HG03469 (cell line): ENCODE measurements at regions not wholly inside any gene's neighbourhood (a gene's known extent, or its start where the extent isn't known, plus 50 kb on each side); places are given as distances from the start of the nearest gene placed in this dataset.

Source experiments
- ATAC-seq: cut with Tn5 transposase; IDR thresholded peaks from one replicate; pipeline ENCODE4 v1.9.1; 2021; ENCODE audit warnings: mild to moderate bottlenecking, moderate library complexity, moderate number of reproducible peaks; ENCODE audit not compliant: unreplicated experiment

DNA sequence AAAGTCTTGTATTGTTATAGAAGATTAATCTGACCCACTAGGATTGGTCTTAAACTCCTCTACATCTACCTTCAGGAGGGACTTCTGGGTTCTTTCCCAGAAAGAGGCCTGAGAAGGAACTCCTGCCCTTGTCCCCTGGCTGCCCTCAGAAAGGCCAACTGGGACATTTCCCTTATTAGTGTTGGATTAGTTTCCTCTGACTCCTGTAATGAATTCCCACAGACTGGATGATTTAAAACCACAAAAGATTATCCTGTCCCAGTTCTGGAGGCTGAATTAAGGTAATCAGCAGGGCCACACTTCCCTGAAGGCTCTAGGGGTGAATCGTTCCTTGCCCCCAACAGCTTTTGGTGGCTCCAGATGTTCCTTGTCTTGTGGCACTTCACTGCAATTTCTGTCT is 102.8 kb upstream of the NMNAT3 start:
- ATAC-seq = no peak

DNA sequence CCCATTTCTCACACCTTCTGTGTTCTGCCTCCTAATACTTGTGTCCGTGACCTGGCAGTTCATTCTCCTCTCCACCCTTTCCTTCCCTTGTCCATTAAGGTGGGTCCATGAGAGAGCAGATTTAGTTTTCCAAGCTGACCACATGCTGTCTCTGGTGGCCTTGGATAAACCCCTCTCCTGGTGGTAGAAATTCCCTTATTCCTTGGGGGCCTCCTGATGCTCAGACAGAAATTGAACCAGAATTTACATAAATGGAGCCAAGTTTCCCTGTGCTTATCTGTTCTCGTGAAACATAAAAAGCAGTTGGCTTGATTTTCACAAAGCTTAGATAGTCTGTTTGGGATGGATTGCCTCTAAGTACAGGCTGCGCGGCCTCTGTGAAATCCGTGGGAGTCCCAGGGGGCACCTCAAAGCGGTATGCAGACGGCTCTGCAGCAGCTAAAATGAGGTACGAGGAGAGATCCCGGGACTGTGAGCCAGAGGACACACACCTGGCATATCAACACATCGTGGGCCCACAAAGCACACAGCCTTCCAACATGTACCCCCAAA is 101.0 kb upstream of the NMNAT3 start:
- ATAC-seq = no peak

DNA sequence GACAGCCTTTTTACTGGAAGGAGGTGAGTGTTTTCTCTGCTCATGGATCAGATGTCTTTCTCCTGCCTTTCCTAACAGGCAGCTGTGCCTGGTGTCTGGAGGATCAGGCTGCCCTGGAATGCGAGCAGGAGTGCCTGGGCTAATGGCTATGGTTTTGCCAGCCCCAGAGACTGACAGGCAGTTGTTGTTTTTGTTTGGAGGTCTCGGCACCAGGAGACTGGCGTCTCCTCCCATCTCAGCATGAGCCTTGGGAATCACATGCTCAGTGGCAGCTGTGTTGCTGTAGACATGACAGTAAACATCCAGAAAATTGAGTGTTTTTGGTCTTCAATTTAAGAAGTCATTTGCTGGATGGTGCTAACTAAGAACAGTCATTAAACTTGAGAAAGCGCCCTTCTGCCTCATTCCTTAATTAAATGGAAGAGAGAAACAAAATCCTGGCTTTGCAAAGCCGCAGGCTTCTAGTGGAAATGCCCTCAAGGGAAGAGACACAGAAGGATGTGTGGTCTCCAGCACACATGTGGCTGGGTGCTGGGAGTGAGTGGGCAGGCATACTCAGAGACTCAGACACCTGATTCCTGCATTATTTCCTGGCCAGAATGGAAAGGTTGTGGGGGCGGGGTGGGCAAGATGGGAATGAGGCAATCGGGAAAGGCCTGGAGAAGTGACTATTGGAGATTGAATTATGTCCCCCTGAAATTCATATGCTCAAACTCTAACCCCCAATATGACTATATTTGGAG is 97.0 kb upstream of the NMNAT3 start:
- no peak for ATAC-seq

DNA sequence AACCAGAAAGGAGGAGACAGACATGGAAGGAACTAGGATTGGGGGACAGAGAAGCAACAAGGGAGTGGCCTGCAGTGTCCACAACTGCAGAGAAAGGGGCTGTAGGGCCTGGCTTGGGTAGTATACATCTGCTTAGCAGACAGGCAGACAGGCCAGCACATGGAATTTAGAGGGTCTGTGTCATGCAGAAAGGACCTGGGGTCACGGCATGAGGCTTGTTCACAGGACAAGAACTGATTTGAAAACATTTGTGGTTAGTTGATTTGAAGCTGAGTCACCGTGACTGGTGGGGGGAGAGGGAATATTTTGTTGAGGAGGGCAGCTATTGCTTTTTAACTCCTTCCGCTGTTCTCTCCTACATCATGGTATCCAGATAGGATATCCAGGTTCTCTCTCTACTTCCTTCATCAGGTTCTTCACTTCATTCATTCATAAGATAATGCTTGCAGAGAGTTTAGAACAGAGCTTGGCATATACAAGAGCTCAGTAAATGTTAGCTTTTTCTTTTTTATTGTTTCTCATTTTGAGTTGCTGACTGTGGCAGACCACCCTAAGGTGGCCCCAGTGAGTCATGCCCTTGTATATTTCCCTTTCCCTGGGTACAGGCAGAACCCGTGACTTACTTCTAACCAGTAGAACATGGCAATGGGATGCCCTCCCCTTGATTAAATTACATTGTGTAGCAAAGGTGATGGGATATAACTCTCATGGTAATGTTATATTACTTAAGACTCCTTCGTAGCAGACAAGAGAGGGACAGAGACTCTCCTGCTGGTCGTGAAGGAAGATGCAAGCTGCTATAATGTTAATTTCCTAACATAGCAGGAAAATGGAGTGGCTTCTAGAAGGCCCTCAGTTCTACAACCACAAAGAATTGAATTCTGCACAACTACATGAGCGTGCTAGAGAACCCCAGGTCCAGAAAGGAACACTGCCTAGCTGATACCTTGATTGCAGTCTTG is 95.0 kb upstream of the NMNAT3 start:
- no peak for ATAC-seq

DNA sequence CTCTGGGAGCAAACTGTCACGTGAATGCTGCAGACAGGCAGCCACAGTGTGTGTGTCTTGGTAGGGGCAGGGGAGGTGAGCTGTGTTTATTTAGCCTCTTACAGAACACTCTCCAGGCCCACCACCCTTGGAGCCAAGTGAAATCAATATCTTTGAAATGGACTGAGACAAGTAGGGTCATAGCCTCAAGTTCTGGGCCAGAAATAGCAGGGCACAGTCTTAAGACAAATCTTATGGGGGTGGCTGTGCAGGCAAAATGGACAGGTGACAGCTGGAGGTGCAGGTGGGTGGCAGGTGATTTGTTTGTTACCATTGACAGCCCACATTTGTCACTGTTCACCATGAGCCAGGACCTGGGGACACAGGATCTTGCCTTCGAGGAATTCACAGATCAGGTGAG is 93.6 kb upstream of the NMNAT3 start:
- ATAC-seq = no peak

DNA sequence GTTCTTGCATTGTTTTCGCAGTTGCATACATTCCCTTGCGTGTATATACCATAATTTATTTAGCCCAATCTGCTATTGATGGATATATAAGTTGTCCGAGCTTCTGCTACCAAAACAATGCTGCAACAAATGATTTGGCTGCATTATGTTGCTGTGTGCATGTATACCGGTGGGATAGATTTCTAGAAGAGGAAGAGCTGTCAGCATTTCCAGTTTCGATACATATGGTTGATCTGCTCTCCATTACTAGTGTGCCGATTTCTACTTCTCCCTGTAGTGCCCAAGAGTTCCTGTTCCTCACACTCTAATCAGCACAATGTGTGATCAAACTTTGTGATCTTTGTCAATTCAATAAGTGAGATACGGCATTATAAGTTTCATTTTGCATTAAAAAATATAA is 92.8 kb upstream of the NMNAT3 start:
- ATAC-seq = no peak

DNA sequence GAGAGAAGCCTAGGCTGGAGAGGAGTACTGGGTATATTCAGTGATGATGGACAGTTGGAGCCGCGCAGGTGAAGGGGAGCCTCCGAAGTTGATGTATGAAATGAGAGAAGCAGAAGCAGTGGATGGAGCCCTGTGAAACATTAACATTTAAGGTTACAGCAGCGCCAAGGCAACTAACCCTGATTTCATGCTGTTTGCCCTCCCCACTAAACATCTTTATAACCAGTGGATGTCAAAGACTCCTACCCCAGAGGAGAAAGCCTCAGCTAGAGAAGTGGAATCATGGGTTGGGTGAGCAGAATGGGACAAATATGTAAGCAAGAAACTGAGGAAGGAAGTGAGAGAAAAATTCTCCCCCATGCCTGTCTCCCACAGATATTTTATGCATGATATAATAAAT is 92.0 kb upstream of the NMNAT3 start:
- no peak for ATAC-seq

DNA sequence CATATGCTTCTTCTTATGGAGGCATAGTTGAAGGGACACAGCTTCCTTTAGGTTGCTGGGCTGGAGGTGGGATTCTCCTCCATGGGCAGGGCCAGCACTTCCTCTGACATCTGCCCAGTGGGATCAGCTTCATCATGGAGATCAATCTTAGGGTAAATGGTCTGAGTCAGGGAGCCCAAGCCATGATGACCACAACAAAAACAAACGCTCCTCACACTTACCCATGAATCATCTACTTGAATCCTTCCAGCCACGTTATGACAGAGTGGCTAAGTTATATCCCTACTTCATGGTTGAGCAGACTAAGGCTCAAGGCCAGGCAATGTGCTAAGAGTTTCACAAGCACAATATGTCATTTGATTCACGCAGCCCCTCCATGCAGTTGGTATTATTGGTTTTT is 87.2 kb upstream of the NMNAT3 start:
- ATAC-seq = no peak

DNA sequence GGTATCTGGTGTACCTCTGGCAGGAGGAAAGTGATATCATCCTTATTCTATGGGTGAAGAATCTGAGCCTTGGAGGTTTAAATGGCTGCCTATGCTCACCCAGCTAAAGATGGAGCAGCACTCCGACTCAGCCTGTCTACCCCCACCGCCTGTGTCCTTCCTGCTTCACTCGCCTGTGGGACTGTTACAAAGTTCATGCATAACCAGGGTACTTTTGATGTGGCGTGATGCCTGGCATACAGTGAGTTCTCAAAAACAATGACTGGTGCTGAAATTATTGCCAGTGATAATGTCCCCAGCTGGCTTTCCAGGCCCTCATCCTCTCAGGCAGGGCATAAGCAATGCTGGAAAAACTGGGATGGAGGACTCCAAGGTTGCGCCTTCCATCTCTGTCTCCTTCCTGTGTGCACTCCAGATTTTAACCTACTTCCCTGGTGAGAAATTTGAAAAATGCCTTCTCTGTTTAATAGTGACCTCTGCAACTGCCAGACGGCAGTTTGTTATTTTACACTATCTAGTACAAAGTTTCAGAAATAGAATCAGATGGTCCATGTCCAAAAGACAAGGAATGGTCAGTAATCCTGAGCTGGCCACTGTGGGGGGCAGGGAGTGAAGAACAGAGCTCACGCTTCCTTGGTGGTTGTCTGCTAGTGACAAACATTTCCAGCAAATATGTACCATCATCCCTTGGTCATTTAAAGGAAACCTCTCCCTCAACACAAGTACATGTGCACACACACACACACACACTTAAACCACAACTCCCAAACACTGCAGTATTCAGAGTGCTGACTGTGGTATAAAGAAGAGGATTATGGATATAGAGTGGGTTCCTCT is 86.5 kb upstream of the NMNAT3 start:
- no peak for ATAC-seq

DNA sequence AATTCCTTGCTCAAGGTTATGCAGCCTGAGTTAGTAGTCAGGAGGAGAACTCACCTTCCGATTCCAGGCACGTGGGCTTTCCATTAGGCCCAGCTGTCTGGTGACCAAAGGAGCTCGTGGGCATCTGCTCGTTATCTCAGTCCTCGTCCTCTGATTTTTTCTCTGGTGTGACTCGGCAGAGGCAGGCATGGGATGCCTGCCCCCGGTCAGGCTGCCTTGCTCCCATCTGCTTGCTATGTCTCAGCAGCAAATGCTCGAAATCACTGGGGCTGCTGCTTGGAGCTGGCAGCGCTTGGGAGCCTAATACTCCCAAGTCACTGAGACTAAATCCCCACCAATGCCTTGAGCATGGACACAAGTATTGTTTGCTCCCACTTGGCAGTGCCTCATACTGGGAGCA is 84.5 kb upstream of the NMNAT3 start:
- ATAC-seq = no peak

DNA sequence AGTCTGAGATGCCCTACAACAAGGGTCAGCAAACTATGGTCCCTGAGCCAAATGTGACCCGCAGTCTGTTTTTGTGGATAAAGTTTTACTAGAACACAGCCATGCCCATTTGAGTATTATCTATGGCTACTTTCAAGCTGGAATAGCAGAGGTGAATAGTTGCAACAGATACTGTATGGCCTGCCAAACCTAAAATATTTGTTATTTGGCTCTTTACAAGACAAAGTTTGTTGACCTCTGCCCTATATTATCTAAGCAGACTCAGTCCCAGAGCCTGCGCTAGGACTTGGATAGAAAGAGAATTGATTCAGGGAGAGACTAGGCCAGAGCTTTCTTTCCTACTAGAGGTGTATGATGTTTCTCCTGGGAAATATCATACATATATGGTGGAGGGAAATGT is 81.7 kb upstream of the NMNAT3 start:
- no peak for ATAC-seq

DNA sequence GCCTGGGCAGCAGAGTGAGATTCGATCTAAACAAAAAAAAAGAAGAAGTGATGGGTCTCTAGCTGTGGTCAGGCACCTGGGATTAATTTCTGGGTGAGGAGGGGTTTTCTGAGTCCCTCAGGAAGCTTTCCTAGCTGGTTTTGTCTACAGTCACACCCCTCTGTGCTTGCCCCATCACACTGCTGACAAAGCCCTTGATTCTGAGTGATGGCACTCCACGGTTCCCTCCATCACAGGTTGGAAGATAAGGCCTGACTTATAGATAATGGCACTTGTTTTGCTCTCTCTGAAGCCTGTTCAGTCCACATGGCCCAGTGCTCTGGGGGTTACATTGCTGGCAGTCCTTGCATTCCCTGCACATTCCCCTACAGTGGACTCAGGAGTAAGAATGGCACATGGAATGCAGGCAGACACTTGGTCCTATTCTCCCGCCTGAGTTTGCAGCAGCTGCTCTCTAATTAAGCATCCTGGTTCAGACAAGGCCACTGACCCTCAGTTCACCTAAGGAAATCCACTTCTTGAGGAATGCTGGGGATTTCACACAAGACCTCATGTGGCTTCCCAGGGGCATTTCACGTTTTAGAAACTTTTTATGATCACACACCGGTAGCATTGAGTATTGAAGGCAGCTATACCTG is 81.0 kb upstream of the NMNAT3 start:
- ATAC-seq = no peak

DNA sequence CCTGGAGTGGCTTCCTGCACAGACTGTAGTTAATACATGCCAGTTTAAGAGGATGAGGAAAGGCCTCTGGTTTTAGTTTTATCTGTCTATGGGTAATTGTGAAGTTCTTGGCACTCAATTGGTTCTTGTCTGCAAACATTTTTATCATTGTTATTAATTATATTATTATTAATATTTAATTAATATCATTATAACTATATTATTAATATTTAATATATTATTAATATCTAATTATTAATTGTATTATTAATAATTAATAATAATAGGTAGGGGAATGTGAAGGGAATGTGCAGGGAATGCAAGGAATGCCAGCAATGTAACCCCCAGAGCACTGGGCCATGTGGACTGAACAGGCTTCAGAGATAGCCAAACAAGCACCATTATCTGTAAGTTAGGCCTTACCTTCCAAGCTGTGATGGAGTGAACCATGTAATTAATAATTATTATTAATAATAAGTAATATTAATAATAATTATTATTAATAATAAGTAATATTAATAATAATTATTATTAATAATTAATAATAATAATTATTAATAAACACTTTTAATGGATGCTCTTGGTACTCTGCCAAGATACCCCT is 79.8 kb upstream of the NMNAT3 start:
- no peak for ATAC-seq

DNA sequence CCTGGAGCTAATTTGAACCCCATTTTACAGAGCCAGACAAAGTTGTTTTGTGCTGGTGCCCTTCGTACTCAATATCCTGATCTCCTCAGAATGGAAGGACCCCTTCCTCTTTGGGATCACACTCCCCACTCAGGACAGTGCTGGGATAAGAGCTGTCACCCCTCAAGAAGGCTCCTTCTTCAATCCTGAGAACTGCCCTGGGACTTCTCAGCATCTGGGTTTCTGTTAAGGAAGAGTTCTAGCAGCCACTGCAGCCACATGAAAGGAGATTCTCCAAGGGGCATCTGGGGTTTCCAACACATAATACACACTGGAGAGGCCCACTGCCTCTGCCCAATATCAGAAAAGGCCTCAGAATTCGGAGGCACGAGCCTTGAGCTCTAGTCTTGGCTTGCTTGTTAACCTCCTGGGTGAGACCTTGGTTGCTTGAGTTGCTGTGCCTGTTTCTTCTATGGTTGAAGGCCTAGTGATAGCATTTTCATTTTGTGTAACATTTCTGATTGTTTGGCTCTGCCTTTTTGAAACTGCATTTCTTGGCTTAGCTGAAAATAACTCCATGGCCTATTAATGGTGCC is 78.8 kb upstream of the NMNAT3 start:
- ATAC-seq = no peak

DNA sequence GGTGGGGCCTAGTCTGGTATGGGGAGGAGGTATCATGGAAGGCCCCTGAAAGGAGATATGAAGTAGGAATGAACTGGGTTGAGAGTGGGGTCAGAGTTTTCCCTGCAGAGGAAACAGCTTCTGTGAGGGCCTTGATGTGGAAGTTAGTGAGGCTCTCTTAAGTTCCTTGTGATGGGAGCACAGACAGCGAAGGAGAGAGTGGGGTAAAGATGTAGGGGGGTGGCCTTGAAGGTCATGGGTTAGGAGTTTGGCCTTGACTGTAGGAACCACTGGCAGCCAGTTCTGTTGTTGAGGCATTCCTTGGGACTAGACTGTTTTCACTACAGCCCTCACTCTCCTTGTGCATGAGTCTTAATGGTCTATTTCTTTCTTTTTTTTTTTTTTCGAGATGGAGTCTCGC is 77.8 kb upstream of the NMNAT3 start:
- ATAC-seq = no peak

DNA sequence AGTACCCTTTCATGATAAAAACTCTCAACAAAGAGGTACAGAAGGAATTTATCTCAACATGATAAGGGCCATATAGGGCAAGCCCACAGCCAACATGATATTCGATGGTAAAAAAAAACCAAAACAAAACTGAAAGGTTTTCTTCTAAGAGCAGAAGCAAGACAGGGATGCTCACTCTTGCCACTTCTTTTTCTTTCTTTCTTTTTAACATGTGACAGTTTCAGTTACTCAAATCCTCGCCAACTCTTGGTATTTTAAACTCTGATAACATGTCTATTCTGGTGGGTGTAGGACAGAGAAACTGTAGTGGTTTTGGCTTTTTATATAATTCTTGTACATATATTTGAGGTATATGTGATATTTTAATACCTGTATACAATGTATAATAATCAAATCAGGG is 74.0 kb upstream of the NMNAT3 start:
- peak; percentile 52 for ATAC-seq

DNA sequence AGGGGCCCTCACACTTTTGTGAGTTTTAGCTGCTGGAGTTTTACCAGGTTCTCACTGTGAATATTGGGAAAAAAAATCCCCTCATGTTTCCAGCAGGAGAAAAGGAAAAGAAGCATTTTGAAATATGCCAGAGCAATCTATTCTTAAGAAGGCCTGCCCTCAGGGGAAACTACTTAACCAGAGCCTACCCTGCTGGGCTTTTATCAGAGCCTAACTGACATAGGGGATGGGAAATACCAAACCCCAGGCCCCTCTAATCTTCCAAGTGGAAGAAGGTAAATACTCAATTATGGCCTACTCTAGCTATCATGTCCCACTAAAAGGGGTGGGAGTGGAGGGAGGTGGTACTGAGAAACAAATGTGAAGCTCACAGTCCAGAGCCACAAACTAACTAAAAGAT is 68.7 kb upstream of the NMNAT3 start:
- no peak for ATAC-seq

DNA sequence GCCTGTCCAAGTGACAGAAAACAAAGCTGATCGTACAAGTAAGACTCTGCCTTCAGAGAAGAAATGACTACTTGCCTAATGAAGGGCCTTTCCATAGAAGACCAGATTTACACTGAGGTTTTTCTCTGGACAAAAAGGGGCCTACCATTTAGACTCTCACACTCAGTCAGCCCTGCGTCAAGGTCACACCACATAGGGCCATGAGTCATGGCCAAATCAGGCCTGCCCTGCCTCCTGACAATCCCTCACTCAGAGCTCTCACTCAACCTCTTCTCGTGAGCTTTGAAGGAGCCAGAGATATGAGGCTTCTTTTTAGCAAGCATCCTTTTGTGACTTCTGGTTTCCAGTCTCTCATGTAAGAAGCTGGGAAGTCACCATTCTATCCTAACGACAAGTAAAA is 68.1 kb upstream of the NMNAT3 start:
- no peak for ATAC-seq

DNA sequence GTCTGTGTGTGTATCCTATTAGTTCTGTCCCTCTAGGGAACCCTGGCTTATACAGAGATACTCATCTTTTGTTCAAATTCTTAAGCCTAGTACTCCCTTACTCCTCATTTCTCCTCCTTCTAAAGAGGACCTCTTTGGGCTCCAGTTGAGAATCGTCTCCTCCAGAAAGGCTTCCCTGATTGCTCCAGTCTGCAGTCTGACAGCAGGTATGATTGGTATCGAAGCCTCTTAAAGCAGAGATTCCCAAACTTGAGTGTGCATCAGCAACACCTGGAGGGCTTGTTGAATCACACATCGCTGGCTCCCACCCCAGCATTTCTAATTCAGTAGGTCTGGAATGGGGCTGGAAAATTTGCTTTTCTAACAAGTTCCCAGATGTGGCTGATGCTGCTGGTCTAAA is 60.9 kb upstream of the NMNAT3 start:
- ATAC-seq = no peak
